ENCODE measurements at regions not wholly inside any gene's neighbourhood (a gene's known extent, or its start where the extent isn't known, plus 50 kb on each side); places are given as distances from the start of the nearest gene placed in this dataset.

- in situ Hi-C loops (cut with HindIII; ENCODE audit: low sequenced_read_pairs): no loop called here
- H3K4me3 ChIP-seq (ENCODE audit: low read depth, low read length): no peak overlapping the region
- no peak for DNase-seq (ENCODE audit: low read depth)
- no peak for TF ChIP-seq CTCF (IDR thresholded peaks at IDR 0.05; ENCODE audit: low read depth, low read length, missing control alignments)
Measured at GRCh38 chr5:51566953-51567352, 183.7 kb downstream of the ISL1 start.

- H3K4me3 ChIP-seq (ENCODE audit: low read depth, low read length): no peak overlapping the region
- TF ChIP-seq CTCF (IDR thresholded peaks at IDR 0.05; ENCODE audit: low read depth, low read length, missing control alignments): no peak
- in situ Hi-C loops (cut with HindIII; ENCODE audit: low sequenced_read_pairs): no loop called here
- no peak for DNase-seq (ENCODE audit: low read depth)
Measured at GRCh38 chr5:51567636-51568035, 184.4 kb downstream of the ISL1 start.

- no peak for TF ChIP-seq CTCF (IDR thresholded peaks at IDR 0.05; ENCODE audit: low read depth, low read length, missing control alignments)
- DNase-seq (ENCODE audit: low read depth): no peak
- in situ Hi-C loops (cut with HindIII; ENCODE audit: low sequenced_read_pairs): no loop called here
- no peak overlapping the region for H3K4me3 ChIP-seq (ENCODE audit: low read depth, low read length)
Measured at GRCh38 chr5:51573835-51574234, 190.6 kb downstream of the ISL1 start.

GRCh38 chr5:51582871-51583394, 199.7 kb downstream of the ISL1 start:
- H3K4me3 ChIP-seq (ENCODE audit: low read depth, low read length): no peak overlapping the region
- no peak for DNase-seq (ENCODE audit: low read depth)
- no peak for TF ChIP-seq CTCF (IDR thresholded peaks at IDR 0.05; ENCODE audit: low read depth, low read length, missing control alignments)
- in situ Hi-C loops (cut with HindIII; ENCODE audit: low sequenced_read_pairs): no loop called here

- no peak for TF ChIP-seq CTCF (IDR thresholded peaks at IDR 0.05; ENCODE audit: low read depth, low read length, missing control alignments)
- in situ Hi-C loops (cut with HindIII; ENCODE audit: low sequenced_read_pairs): no loop called here
- no peak for DNase-seq (ENCODE audit: low read depth)
- no peak overlapping the region for H3K4me3 ChIP-seq (ENCODE audit: low read depth, low read length)
Measured at GRCh38 chr5:51598026-51598425, 214.8 kb downstream of the ISL1 start.

- no peak for TF ChIP-seq CTCF (IDR thresholded peaks at IDR 0.05; ENCODE audit: low read depth, low read length, missing control alignments)
- in situ Hi-C loops (cut with HindIII; ENCODE audit: low sequenced_read_pairs): no loop called here
- DNase-seq (ENCODE audit: low read depth): no peak
- H3K4me3 ChIP-seq (ENCODE audit: low read depth, low read length): no peak overlapping the region
Measured at GRCh38 chr5:51599587-51599986, 216.3 kb downstream of the ISL1 start.

- DNase-seq (ENCODE audit: low read depth): no peak
- H3K4me3 ChIP-seq (ENCODE audit: low read depth, low read length): no peak overlapping the region
- TF ChIP-seq CTCF (IDR thresholded peaks at IDR 0.05; ENCODE audit: low read depth, low read length, missing control alignments): no peak
- in situ Hi-C loops (cut with HindIII; ENCODE audit: low sequenced_read_pairs): no loop called here
Measured at GRCh38 chr5:51604324-51604723, 221.1 kb downstream of the ISL1 start.

Data from astrocyte of the cerebellum (primary cell).